CD14-positive monocyte (primary cell): ENCODE measurements at regions not wholly inside any gene's neighbourhood (a gene's known extent, or its start where the extent isn't known, plus 50 kb on each side); places are given as distances from the start of the nearest gene placed in this dataset.

Experiments used
- DNase-seq, 3 donors: peaks; one replicate each; pipeline ENCODE4 v3.0.0-alpha.2; 2011 to 2022
- H2AFZ ChIP-seq: 2 replicates; pipeline ENCODE4 v1.6.0; 2012; ENCODE audit warnings: mild to moderate bottlenecking, low read depth, low read length, inconsistent platforms; ENCODE audit not compliant: insufficient read depth, poor library complexity, severe bottlenecking
- H3K27ac ChIP-seq, 2 donors: 1 replicate in 1 of 2; 2 replicates in 1 of 2; pipeline ENCODE4 v1.5.1; 2012 to 2013; ENCODE audit warnings: low read length in 2 of 2, control low read depth in 1 of 2, inconsistent platforms in 1 of 2, low read depth in 1 of 2, mild to moderate bottlenecking in 1 of 2
- H3K27me3 ChIP-seq, 2 donors: one replicate each; pipeline versions ENCODE4 v1.6.0 to v1.6.1; 2011 to 2013; ENCODE audit warnings: low read length in 2 of 2; ENCODE audit not compliant: control insufficient read depth in 2 of 2, insufficient read depth in 2 of 2
- H3K36me3 ChIP-seq, 2 donors: replicated peaks in 1 of 2; 1 replicate in 1 of 2; 2 replicates in 1 of 2; pipeline versions ENCODE4 v1.5.1 to v1.6.1; 2012 to 2013; ENCODE audit warnings: low read length in 2 of 2, control low read depth in 1 of 2, inconsistent platforms in 1 of 2, mild to moderate bottlenecking in 1 of 2; ENCODE audit not compliant: insufficient read depth in 2 of 2, control insufficient read depth in 1 of 2
- H3K4me1 ChIP-seq, 2 donors: 1 replicate in 1 of 2; 2 replicates in 1 of 2; pipeline versions ENCODE4 v1.5.1 to v1.6.1; 2012 to 2013; ENCODE audit warnings: low read length in 2 of 2, control low read depth in 1 of 2, inconsistent platforms in 1 of 2, mild to moderate bottlenecking in 1 of 2, moderate library complexity in 1 of 2; ENCODE audit not compliant: insufficient read depth in 2 of 2, control insufficient read depth in 1 of 2
- H3K4me2 ChIP-seq: replicated peaks from 2 replicates; pipeline ENCODE3; 2012; ENCODE audit warnings: low read length, moderate library complexity, mild to moderate bottlenecking; ENCODE audit not compliant: poor library complexity, severe bottlenecking; ENCODE audit errors: extremely low read depth
- H3K4me3 ChIP-seq, 3 experiments: fragments of 200-600 bp in 1 of 3; sonication (generic) in 1 of 3; replicated peaks in 1 of 3; 1 replicate in 2 of 3; 2 replicates in 1 of 3; pipeline ENCODE4 v1.5.1; 2011 to 2013; ENCODE audit warnings: low read length in 3 of 3, mild to moderate bottlenecking in 3 of 3, control low read depth in 2 of 3, low read depth in 2 of 3, inconsistent platforms in 1 of 3, moderate library complexity in 1 of 3
- H3K79me2 ChIP-seq: 2 replicates; pipeline ENCODE4 v1.6.0; 2012; ENCODE audit warnings: mild to moderate bottlenecking, control low read depth, inconsistent platforms, low read length, moderate library complexity; ENCODE audit not compliant: insufficient read depth
- H3K9ac ChIP-seq: 2 replicates; pipeline ENCODE4 v1.6.0; 2017; ENCODE audit warnings: low read length, mild to moderate bottlenecking; ENCODE audit not compliant: insufficient read depth, poor library complexity, severe bottlenecking
- H3K9me3 ChIP-seq, 2 donors: replicated peaks in 1 of 2; 1 replicate in 1 of 2; 2 replicates in 1 of 2; pipeline versions ENCODE4 v1.5.1 to v1.6.1; 2012 to 2013; ENCODE audit warnings: low read length in 2 of 2, control low read depth in 1 of 2; ENCODE audit not compliant: control insufficient read depth in 1 of 2, insufficient read depth in 1 of 2
- H4K20me1 ChIP-seq: 2 replicates; pipeline ENCODE4 v1.6.0; 2012; ENCODE audit warnings: mild to moderate bottlenecking, low read length, control low read depth, moderate library complexity; ENCODE audit not compliant: insufficient read depth
- H3K27ac Mint-ChIP-seq, 7 donors: one replicate each; pipeline ENCODE4 v1.8.0; 2020; ENCODE audit warnings: mild to moderate bottlenecking in 7 of 7, mixed read lengths in 7 of 7, moderate library complexity in 6 of 7, inconsistent platforms in 2 of 7
- H3K27me3 Mint-ChIP-seq, 3 donors: one replicate each; pipeline ENCODE4 v1.8.0; 2021 to 2022; ENCODE audit warnings: low read depth in 3 of 3, mild to moderate bottlenecking in 3 of 3, mixed read lengths in 3 of 3, moderate library complexity in 3 of 3, inconsistent platforms in 1 of 3
- H3K36me3 Mint-ChIP-seq, 2 donors: one replicate each; pipeline ENCODE4 v1.8.0; 2020; ENCODE audit warnings: mixed read lengths in 2 of 2, inconsistent platforms in 1 of 2, mild to moderate bottlenecking in 1 of 2
- H3K4me1 Mint-ChIP-seq: one replicate; pipeline ENCODE4 v1.8.0; 2020; ENCODE audit warnings: mild to moderate bottlenecking, mixed read lengths
- H3K4me3 Mint-ChIP-seq, 2 donors: one replicate each; pipeline ENCODE4 v1.8.0; 2020; ENCODE audit warnings: mild to moderate bottlenecking in 2 of 2, mixed read lengths in 2 of 2, moderate library complexity in 1 of 2
- H3K9me3 Mint-ChIP-seq, 7 donors: one replicate each; pipeline ENCODE4 v1.8.0; 2020 to 2022; ENCODE audit warnings: mixed read lengths in 7 of 7, mild to moderate bottlenecking in 6 of 7, moderate library complexity in 6 of 7, inconsistent platforms in 2 of 7
- CTCF ChIP-seq: fragments of 200-600 bp; IDR thresholded peaks from one replicate; pipeline ENCODE4 v1.8.0; 2022; ENCODE audit warnings: antibody characterized with exemption, mild to moderate bottlenecking
- WGBS: methylation state at CpG from one replicate; pipeline ENCODE4 v1.1.5; 2013; ENCODE audit warnings: missing lambda C conversion rate; ENCODE audit not compliant: insufficient coverage; 5-methylcytosine and 5-hydroxymethylcytosine counted together
- intact Hi-C, 2 donors: fragments of 100-400 bp; cut with micrococcal nuclease; formaldehyde crosslinking; loops; one replicate each; pipeline versions ENCODE4 v1.15.0 to v1.15.1; 2023

- no peaks in the 10 kb centered on the region for H3K27me3 ChIP-seq
- H3K36me3 ChIP-seq: no peaks in the 10 kb centered on the region
- no peak overlapping the region for H2AFZ ChIP-seq
- no peaks in the 10 kb centered on the region for H3K4me1 ChIP-seq
- no peak overlapping the region for H3K9ac ChIP-seq
- WGBS: 88% methylated on average over 7 of the region's 7 CpGs
- H4K20me1 ChIP-seq: no peaks in the 10 kb centered on the region
- peaks cover 0 to 3% (median 0%) of the 10 kb centered on the region in 3 donors for H3K27me3 Mint-ChIP-seq
- DNase-seq: no peak
- H3K27ac ChIP-seq: no peak overlapping the region
- no peaks in the 10 kb centered on the region for H3K79me2 ChIP-seq
- intact Hi-C loops: no loop called here
- H3K4me1 Mint-ChIP-seq: no peaks in the 10 kb centered on the region
- H3K27ac Mint-ChIP-seq: no peak overlapping the region
- peaks cover 0 to 3% (median 0%) of the 10 kb centered on the region in 7 donors for H3K9me3 Mint-ChIP-seq
- no peaks in the 10 kb centered on the region for H3K9me3 ChIP-seq
- TF ChIP-seq CTCF: no peak
- H3K4me3 Mint-ChIP-seq: no peak overlapping the region
- H3K36me3 Mint-ChIP-seq: no peaks in the 10 kb centered on the region
- H3K4me3 ChIP-seq: no peak overlapping the region
- no peak overlapping the region for H3K4me2 ChIP-seq
These were observed 356.5 kb upstream of the IL12A start for GRCh38 chr3:159632128-159632527.

- Histone ChIP-seq H3K9me3 (no peaks in the 10 kb centered on the region), H3K4me3 (no peak overlapping the region), H3K27me3 (no peaks in the 10 kb centered on the region), H3K36me3 (no peaks in the 10 kb centered on the region), H3K9ac (no peak overlapping the region), H3K27ac (no peak overlapping the region), H4K20me1 (no peaks in the 10 kb centered on the region), H2AFZ (no peak overlapping the region), H3K4me2 (no peak overlapping the region), H3K4me1 (no peaks in the 10 kb centered on the region), H3K79me2 (no peaks in the 10 kb centered on the region)
- no peak for TF ChIP-seq CTCF
- DNase-seq: no peak
- no peaks in the 10 kb centered on the region for H3K4me1 Mint-ChIP-seq
- intact Hi-C loops: no loop called here
- peaks cover 0 to 3% (median 0%) of the 10 kb centered on the region in 7 donors for H3K9me3 Mint-ChIP-seq
- H3K4me3 Mint-ChIP-seq: no peak overlapping the region
- H3K36me3 Mint-ChIP-seq: no peaks in the 10 kb centered on the region
- H3K27me3 Mint-ChIP-seq: peaks cover 0 to 5% (median 0%) of the 10 kb centered on the region in 3 donors
- H3K27ac Mint-ChIP-seq: no peak overlapping the region
These were observed 355.8 kb upstream of the IL12A start for GRCh38 chr3:159632851-159633250.
